Mesenchymal stem cell (in vitro differentiated cells and primary cell): ENCODE measurements at regions not wholly inside any gene's neighbourhood (a gene's known extent, or its start where the extent isn't known, plus 50 kb on each side); places are given as distances from the start of the nearest gene placed in this dataset.

Source experiments
- DNase-seq: peaks from one replicate; pipeline ENCODE4 v3.0.0-alpha.2; 2013
- H2AFZ ChIP-seq: one replicate; pipeline ENCODE4 v1.6.1; 2013; ENCODE audit warnings: low read depth, mild to moderate bottlenecking, control low read depth, inconsistent platforms, low read length, moderate library complexity
- H2AK5ac ChIP-seq: 2 replicates; pipeline ENCODE4 v1.6.1; 2013; ENCODE audit warnings: low read length, moderate library complexity, mild to moderate bottlenecking, inconsistent platforms; ENCODE audit not compliant: severe bottlenecking
- H2BK120ac ChIP-seq: one replicate; pipeline ENCODE4 v1.6.1; 2013; ENCODE audit warnings: low read depth, mild to moderate bottlenecking, inconsistent platforms, low read length, moderate library complexity
- H2BK12ac ChIP-seq, 2 experiments: one replicate each; pipeline ENCODE4 v1.6.1; 2013; ENCODE audit warnings: inconsistent platforms in 2 of 2, low read length in 2 of 2, mild to moderate bottlenecking in 2 of 2, moderate library complexity in 2 of 2, control low read depth in 1 of 2
- H2BK15ac ChIP-seq: one replicate; pipeline ENCODE4 v1.6.1; 2013; ENCODE audit warnings: mild to moderate bottlenecking, low read depth, inconsistent platforms; ENCODE audit not compliant: poor library complexity, severe bottlenecking
- H2BK5ac ChIP-seq: 2 replicates; pipeline ENCODE4 v1.6.1; 2013; ENCODE audit warnings: low read depth, mild to moderate bottlenecking, low read length, control low read depth, inconsistent platforms; ENCODE audit not compliant: poor library complexity, severe bottlenecking
- H3K14ac ChIP-seq, 2 experiments: one replicate each; pipeline ENCODE4 v1.6.1; 2013; ENCODE audit warnings: inconsistent platforms in 2 of 2, low read length in 2 of 2, control low read depth in 1 of 2, mild to moderate bottlenecking in 1 of 2, moderate library complexity in 1 of 2
- H3K18ac ChIP-seq, 2 experiments: one replicate each; pipeline ENCODE4 v1.6.1; 2013; ENCODE audit warnings: inconsistent platforms in 2 of 2, low read length in 2 of 2, control low read depth in 1 of 2, low read depth in 1 of 2, mild to moderate bottlenecking in 1 of 2
- H3K23ac ChIP-seq, 2 experiments: one replicate each; pipeline ENCODE4 v1.6.1; 2013; ENCODE audit warnings: inconsistent platforms in 2 of 2, low read length in 2 of 2, mild to moderate bottlenecking in 2 of 2, moderate library complexity in 2 of 2, control low read depth in 1 of 2
- H3K27ac ChIP-seq: 2 replicates; pipeline ENCODE4 v1.5.1; 2013; ENCODE audit warnings: mild to moderate bottlenecking, moderate library complexity, low read length, control low read depth, inconsistent platforms; ENCODE audit not compliant: poor library complexity, severe bottlenecking
- H3K27me3 ChIP-seq, 2 experiments: 2 replicates each; pipeline versions ENCODE4 v1.6.1 to v1.7.0; 2013; ENCODE audit warnings: low read length in 2 of 2, mild to moderate bottlenecking in 2 of 2, moderate library complexity in 2 of 2, control low read depth in 1 of 2, inconsistent platforms in 1 of 2; ENCODE audit not compliant: control insufficient read depth in 1 of 2, insufficient read depth in 1 of 2
- H3K36me3 ChIP-seq, 2 experiments: 2 replicates each; pipeline versions ENCODE4 v1.6.1 to v1.7.0; 2013; ENCODE audit warnings: low read length in 2 of 2, control low read depth in 1 of 2, inconsistent platforms in 1 of 2, low read depth in 1 of 2, mild to moderate bottlenecking in 1 of 2; ENCODE audit not compliant: insufficient read depth in 2 of 2, control insufficient read depth in 1 of 2
- H3K4ac ChIP-seq, 2 experiments: one replicate each; pipeline ENCODE4 v1.6.1; 2013; ENCODE audit warnings: inconsistent platforms in 2 of 2, low read length in 2 of 2, mild to moderate bottlenecking in 2 of 2, moderate library complexity in 2 of 2, control low read depth in 1 of 2, low read depth in 1 of 2
- H3K4me1 ChIP-seq: 2 replicates; pipeline ENCODE4 v1.6.1; 2013; ENCODE audit warnings: low read depth, low read length, control low read depth; ENCODE audit not compliant: control insufficient read depth, insufficient read depth
- H3K4me2 ChIP-seq: 2 replicates; pipeline ENCODE4 v1.6.1; 2013; ENCODE audit warnings: low read length, mild to moderate bottlenecking, inconsistent platforms; ENCODE audit not compliant: poor library complexity, severe bottlenecking
- H3K4me3 ChIP-seq, 2 experiments: 2 replicates each; pipeline versions ENCODE4 v1.5.1 to v1.7.0; 2013; ENCODE audit warnings: low read length in 2 of 2, mild to moderate bottlenecking in 2 of 2, control low read depth in 1 of 2, low read depth in 1 of 2; ENCODE audit not compliant: insufficient read depth in 1 of 2
- H3K79me1 ChIP-seq: replicated peaks from 2 replicates; pipeline ENCODE4 v1.6.1; 2013; ENCODE audit warnings: mild to moderate bottlenecking, control low read depth, low read length, inconsistent platforms; ENCODE audit not compliant: poor library complexity, severe bottlenecking
- H3K9ac ChIP-seq: 2 replicates; pipeline ENCODE4 v1.7.0; 2013; ENCODE audit warnings: mild to moderate bottlenecking, low read length, moderate library complexity
- H3K9me3 ChIP-seq: 2 replicates; pipeline ENCODE4 v1.7.0; 2013; ENCODE audit warnings: mild to moderate bottlenecking, low read length; ENCODE audit not compliant: control insufficient read depth
- H4K8ac ChIP-seq: one replicate; pipeline ENCODE4 v1.6.1; 2013; ENCODE audit warnings: inconsistent platforms, mild to moderate bottlenecking, low read length, moderate library complexity
- H4K91ac ChIP-seq: one replicate; pipeline ENCODE4 v1.6.1; 2013; ENCODE audit warnings: mild to moderate bottlenecking, low read length, inconsistent platforms
- WGBS: methylation state at CpG from one replicate; pipeline ENCODE4 v1.1.7; 2013; ENCODE audit warnings: mixed read lengths; 5-methylcytosine and 5-hydroxymethylcytosine counted together

- Histone ChIP-seq H3K9ac (no peak overlapping the region), H2BK12ac (no peak overlapping the region), H3K18ac (no peak overlapping the region), H3K27ac (no peak overlapping the region), H4K8ac (no peak overlapping the region), H3K4ac (no peak overlapping the region), H3K27me3 (peaks cover 0 to 22% of the 10 kb centered on the region in 2 experiments), H2AFZ (no peak overlapping the region), H4K91ac (no peak overlapping the region), H2BK15ac (no peak overlapping the region), H3K79me1 (no peaks in the 10 kb centered on the region), H2BK5ac (no peak overlapping the region), H3K14ac (no peak overlapping the region), H3K4me3 (no peak overlapping the region), H2BK120ac (no peak overlapping the region), H2AK5ac (no peak overlapping the region), H3K9me3 (peaks cover 9% of the 10 kb centered on the region), H3K4me1 (no peaks in the 10 kb centered on the region), H3K4me2 (no peak overlapping the region), H3K23ac (no peak overlapping the region), H3K36me3 (no peaks in the 10 kb centered on the region)
- 62% methylated on average over 8 of the region's 8 CpGs for WGBS
- DNase-seq, result no peak
Observed at GRCh38 chr2:88811681-88812080, 120.2 kb downstream of the RPIA start.

GRCh38 chr2:88813612-88814011 lies 122.1 kb downstream of the RPIA start:
- Histone ChIP-seq H3K79me1 (no peaks in the 10 kb centered on the region), H3K4ac (no peak overlapping the region)

GRCh38 chr2:88815282-88815681 lies 123.8 kb downstream of the RPIA start:
- Histone ChIP-seq H3K79me1 (no peaks in the 10 kb centered on the region), H2AK5ac (no peak overlapping the region), H3K14ac (no peak overlapping the region), H3K23ac (no peak overlapping the region), H4K8ac (no peak overlapping the region), H3K4me3 (no peak overlapping the region), H3K9me3 (peaks cover 9% of the 10 kb centered on the region), H2BK5ac (no peak overlapping the region), H3K4ac (no peak overlapping the region), H2BK120ac (no peak overlapping the region), H2BK15ac (no peak overlapping the region), H3K27me3 (no peaks in the 10 kb centered on the region), H3K4me2 (no peak overlapping the region), H3K9ac (no peak overlapping the region), H3K4me1 (no peaks in the 10 kb centered on the region), H3K36me3 (no peaks in the 10 kb centered on the region), H4K91ac (no peak overlapping the region), H3K27ac (no peak overlapping the region), H2AFZ (no peak overlapping the region), H3K18ac (no peak overlapping the region), H2BK12ac (no peak overlapping the region)
- DNase-seq, result no peak

More at GRCh38 chr2:88813612-88814011, 122.1 kb downstream of the RPIA start:
- Histone ChIP-seq H3K27me3 (peaks cover 0 to 11% of the 10 kb centered on the region in 2 experiments), H3K9me3 (peaks cover 9% of the 10 kb centered on the region), H3K4me1 (no peaks in the 10 kb centered on the region), H3K4me3 (no peak overlapping the region), H3K18ac (no peak overlapping the region), H2BK15ac (no peak overlapping the region), H3K27ac (no peak overlapping the region), H3K14ac (no peak overlapping the region), H3K36me3 (no peaks in the 10 kb centered on the region), H2BK5ac (no peak overlapping the region), H4K8ac (no peak overlapping the region), H2BK12ac (no peak overlapping the region), H2AK5ac (no peak overlapping the region), H2BK120ac (no peak overlapping the region), H3K9ac (no peak overlapping the region), H3K4me2 (no peak overlapping the region), H2AFZ (no peak overlapping the region), H4K91ac (no peak overlapping the region), H3K23ac (no peak overlapping the region)
- WGBS, result 63% methylated on average over 4 of the region's 4 CpGs
- DNase-seq, result no peak

- Histone ChIP-seq H2BK5ac (no peak overlapping the region), H2AK5ac (no peak overlapping the region), H3K36me3 (no peaks in the 10 kb centered on the region), H3K4ac (no peak overlapping the region), H3K23ac (no peak overlapping the region), H3K4me3 (no peak overlapping the region), H2BK15ac (no peak overlapping the region), H3K4me2 (no peak overlapping the region), H3K27ac (no peak overlapping the region), H3K4me1 (no peaks in the 10 kb centered on the region), H3K9me3 (peaks cover 9% of the 10 kb centered on the region), H2AFZ (no peak overlapping the region), H2BK12ac (no peak overlapping the region), H3K79me1 (no peaks in the 10 kb centered on the region), H4K8ac (no peak overlapping the region), H3K9ac (no peak overlapping the region), H2BK120ac (no peak overlapping the region), H3K27me3 (no peaks in the 10 kb centered on the region), H4K91ac (no peak overlapping the region), H3K14ac (no peak overlapping the region), H3K18ac (no peak overlapping the region)
- 75% methylated on average over 2 of the region's 2 CpGs for WGBS
- no peak for DNase-seq
Observed at GRCh38 chr2:88815697-88816096, 124.2 kb downstream of the RPIA start.
